ENCODE measurements at regions not wholly inside any gene's neighbourhood (a gene's known extent, or its start where the extent isn't known, plus 50 kb on each side); places are given as distances from the start of the nearest gene placed in this dataset.

GRCh38 chr19:31112158-31112557, 237.1 kb downstream of the TSHZ3 start:
- H3K27me3 ChIP-seq (replicated peaks), result no peaks in the 10 kb centered on the region
- TF ChIP-seq CTCF (IDR thresholded peaks at IDR 0.05; ENCODE audit: low read depth, low read length, missing control alignments), result no peak
- H3K4me3 ChIP-seq (ENCODE audit: low read depth, low read length), result no peak overlapping the region
- no peak overlapping the region for H3K27ac ChIP-seq
- no peaks in the 10 kb centered on the region for H3K36me3 ChIP-seq (replicated peaks)
- DNase-seq, result no peak
- in situ Hi-C loops (cut with HindIII; ENCODE audit: low pct_ligation_motif_present, low sequenced_read_pairs), result no loop called here

- H3K36me3 ChIP-seq (replicated peaks), result no peaks in the 10 kb centered on the region
- in situ Hi-C loops (cut with HindIII; ENCODE audit: low pct_ligation_motif_present, low sequenced_read_pairs), result no loop called here
- H3K27me3 ChIP-seq (replicated peaks), result no peaks in the 10 kb centered on the region
- no peak overlapping the region for H3K27ac ChIP-seq
- no peak for TF ChIP-seq CTCF (IDR thresholded peaks at IDR 0.05; ENCODE audit: low read depth, low read length, missing control alignments)
- H3K4me3 ChIP-seq (ENCODE audit: low read depth, low read length), result no peak overlapping the region
- no peak for DNase-seq
Measured at GRCh38 chr19:31111741-31112140, 237.5 kb downstream of the TSHZ3 start.

DNA sequence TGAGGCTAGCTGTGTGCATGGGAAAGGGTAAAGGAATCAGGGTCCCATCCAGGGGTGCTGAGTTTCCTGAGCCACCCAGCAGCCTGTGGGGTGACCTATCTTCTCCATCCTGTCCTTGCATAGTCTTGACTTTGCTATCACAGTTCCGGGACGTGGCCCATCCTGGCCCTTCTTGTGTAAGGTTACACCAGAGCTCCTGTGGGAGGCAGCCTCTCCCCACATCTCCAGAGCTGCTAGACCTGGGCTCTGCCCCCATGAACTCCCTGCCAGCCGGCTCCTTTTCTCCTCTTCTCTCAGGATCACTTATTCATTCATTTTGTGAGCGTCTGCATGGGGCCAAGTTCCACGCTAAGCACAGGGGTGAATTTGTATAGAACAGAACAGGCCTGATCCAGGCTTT, 238.9 kb downstream of the TSHZ3 start:
- H3K27me3 ChIP-seq (replicated peaks), result no peaks in the 10 kb centered on the region
- no peak overlapping the region for H3K4me3 ChIP-seq (ENCODE audit: low read depth, low read length)
- in situ Hi-C loops (cut with HindIII; ENCODE audit: low pct_ligation_motif_present, low sequenced_read_pairs), result no loop called here
- no peak for DNase-seq
- H3K36me3 ChIP-seq (replicated peaks), result no peaks in the 10 kb centered on the region
- no peak overlapping the region for H3K27ac ChIP-seq
- peak; percentile 55 for TF ChIP-seq CTCF (IDR thresholded peaks at IDR 0.05; ENCODE audit: low read depth, low read length, missing control alignments)

DNA sequence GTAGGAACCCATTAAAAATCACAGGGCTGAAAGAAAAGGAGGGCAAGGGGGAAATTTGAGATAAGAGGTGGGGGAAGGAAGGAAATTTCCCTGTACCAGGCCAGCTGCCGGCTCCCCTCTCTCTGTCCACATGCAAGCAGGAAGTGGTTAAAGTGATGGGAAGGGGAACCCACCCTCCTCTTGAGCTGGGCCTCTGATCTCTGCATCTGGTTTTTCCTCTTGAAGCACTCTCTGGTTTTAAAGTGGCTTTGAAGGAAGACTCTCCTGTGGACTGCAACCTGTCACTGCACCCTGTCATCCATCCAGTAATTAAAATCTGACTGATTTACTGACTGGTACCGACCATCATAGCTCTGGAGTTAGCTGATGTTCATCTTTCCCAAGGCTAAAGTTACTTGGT, 239.6 kb downstream of the TSHZ3 start:
- no peak for DNase-seq
- in situ Hi-C loops (cut with HindIII; ENCODE audit: low pct_ligation_motif_present, low sequenced_read_pairs), result no loop called here

DNA sequence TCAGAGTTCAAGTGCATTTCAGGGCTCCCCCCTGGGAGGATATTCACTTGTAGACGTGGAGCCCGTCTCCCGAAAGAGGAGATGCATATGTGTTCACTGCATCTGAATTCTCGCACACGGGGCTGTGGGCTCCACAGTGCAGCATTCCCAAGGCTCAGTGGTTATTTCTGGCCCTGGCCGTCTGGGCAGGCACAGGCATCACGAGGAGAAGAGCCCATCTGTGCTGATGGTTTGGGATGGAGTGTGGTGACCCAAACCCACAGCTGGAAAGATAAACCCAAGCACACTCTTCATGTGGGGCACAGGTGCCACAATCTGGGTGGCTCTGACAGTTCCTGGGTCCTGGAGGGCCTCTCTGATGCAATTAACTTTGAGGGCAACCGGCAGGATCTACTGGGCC, 242.1 kb downstream of the TSHZ3 start:
- no peak for DNase-seq
- no peaks in the 10 kb centered on the region for H3K36me3 ChIP-seq (replicated peaks)
- in situ Hi-C loops (cut with HindIII; ENCODE audit: low pct_ligation_motif_present, low sequenced_read_pairs), result no loop called here
- no peak overlapping the region for H3K27ac ChIP-seq
- no peaks in the 10 kb centered on the region for H3K27me3 ChIP-seq (replicated peaks)
- no peak for TF ChIP-seq CTCF (IDR thresholded peaks at IDR 0.05; ENCODE audit: low read depth, low read length, missing control alignments)
- H3K4me3 ChIP-seq (ENCODE audit: low read depth, low read length), result no peak overlapping the region

More for the DNA sequence above, 239.6 kb downstream of the TSHZ3 start:
- H3K27me3 ChIP-seq (replicated peaks), result no peaks in the 10 kb centered on the region
- no peak for TF ChIP-seq CTCF (IDR thresholded peaks at IDR 0.05; ENCODE audit: low read depth, low read length, missing control alignments)
- H3K4me3 ChIP-seq (ENCODE audit: low read depth, low read length), result no peak overlapping the region
- no peaks in the 10 kb centered on the region for H3K36me3 ChIP-seq (replicated peaks)
- H3K27ac ChIP-seq, result no peak overlapping the region

GRCh38 chr19:31105761-31106160, 243.5 kb downstream of the TSHZ3 start:
- DNase-seq, result no peak
- in situ Hi-C loops (cut with HindIII; ENCODE audit: low pct_ligation_motif_present, low sequenced_read_pairs), result no loop called here
- Histone ChIP-seq H3K36me3 (replicated peaks) (no peaks in the 10 kb centered on the region), H3K4me3 (ENCODE audit: low read depth, low read length) (no peak overlapping the region), H3K27me3 (replicated peaks) (no peaks in the 10 kb centered on the region), H3K27ac (no peak overlapping the region)
- no peak for TF ChIP-seq CTCF (IDR thresholded peaks at IDR 0.05; ENCODE audit: low read depth, low read length, missing control alignments)

Data from brain microvascular endothelial cell (primary cell).